Neural progenitor cell (in vitro differentiated cells): ENCODE measurements at regions not wholly inside any gene's neighbourhood (a gene's known extent, or its start where the extent isn't known, plus 50 kb on each side); places are given as distances from the start of the nearest gene placed in this dataset.
A peak's percentile ranks its signal among the peaks of the same experiment; 100 is the strongest.

Experiments used
- DNase-seq: peaks from one replicate; pipeline ENCODE4 v3.0.0-alpha.2; 2016; ENCODE audit warnings: low spot score
- H2AFZ ChIP-seq: fragments of 200-600 bp; sonication (generic); replicated peaks from 2 replicates; pipeline ENCODE4 v1.6.1; 2016; ENCODE audit warnings: antibody characterized with exemption
- H3F3A ChIP-seq: fragments of 200-600 bp; sonication (generic); 2 replicates; pipeline ENCODE4 v1.6.1; 2016; ENCODE audit warnings: antibody characterized with exemption, low read depth
- H3K27ac ChIP-seq: fragments of 200-600 bp; sonication (generic); 2 replicates; pipeline ENCODE4 v1.5.1; 2016; ENCODE audit warnings: mild to moderate bottlenecking
- H3K27me3 ChIP-seq: fragments of 200-600 bp; sonication (generic); 2 replicates; pipeline ENCODE4 v1.6.1; 2016; ENCODE audit warnings: mild to moderate bottlenecking, moderate library complexity
- H3K36me3 ChIP-seq: fragments of 200-600 bp; sonication (generic); 2 replicates; pipeline ENCODE4 v1.5.1; 2016
- H3K4me1 ChIP-seq: fragments of 200-600 bp; sonication (generic); 2 replicates; pipeline ENCODE4 v1.6.1; 2016; ENCODE audit warnings: mixed run types
- H3K4me2 ChIP-seq: fragments of 200-600 bp; sonication (generic); 2 replicates; pipeline ENCODE4 v1.6.1; 2016
- H3K4me3 ChIP-seq: fragments of 200-600 bp; sonication (generic); 2 replicates; pipeline ENCODE4 v1.5.1; 2016
- H3K79me2 ChIP-seq: fragments of 200-600 bp; sonication (generic); 2 replicates; pipeline ENCODE4 v1.6.1; 2016; ENCODE audit warnings: low read depth
- H3K9ac ChIP-seq: fragments of 200-600 bp; sonication (generic); 2 replicates; pipeline ENCODE4 v1.6.1; 2016
- H3K9me3 ChIP-seq: fragments of 200-600 bp; sonication (generic); 2 replicates; pipeline ENCODE4 v1.5.1; 2016; ENCODE audit warnings: low read depth
- H4K20me1 ChIP-seq: fragments of 200-600 bp; sonication (generic); 2 replicates; pipeline ENCODE4 v1.6.1; 2016; ENCODE audit warnings: low read depth
- H3K27ac Mint-ChIP-seq: 3 replicates; pipeline ENCODE4 v1.8.0; 2021; ENCODE audit warnings: mixed read lengths
- H3K27me3 Mint-ChIP-seq: 2 replicates; pipeline ENCODE4 v1.8.0; 2022; ENCODE audit warnings: low read depth, mild to moderate bottlenecking, inconsistent platforms, moderate library complexity, mixed read lengths; ENCODE audit not compliant: insufficient read depth
- H3K36me3 Mint-ChIP-seq: 3 replicates; pipeline ENCODE4 v1.8.0; 2021; ENCODE audit warnings: mixed read lengths
- H3K4me1 Mint-ChIP-seq: 3 replicates; pipeline ENCODE4 v1.8.0; 2021; ENCODE audit warnings: mixed read lengths
- H3K4me3 Mint-ChIP-seq: 3 replicates; pipeline ENCODE4 v1.8.0; 2021; ENCODE audit warnings: mild to moderate bottlenecking, moderate library complexity, mixed read lengths
- H3K9me3 Mint-ChIP-seq: 3 replicates; pipeline ENCODE4 v1.8.0; 2020; ENCODE audit warnings: mixed read lengths
- EZH2 ChIP-seq: fragments of 200-600 bp; sonication (generic); IDR thresholded peaks from 2 replicates; pipeline ENCODE4 v1.6.1; 2017; ENCODE audit warnings: antibody characterized with exemption, mild to moderate bottlenecking, moderate library complexity
- EZH2phosphoT487 ChIP-seq: fragments of 200-600 bp; sonication (generic); IDR thresholded peaks from 2 replicates; pipeline ENCODE4 v1.6.1; 2017; ENCODE audit warnings: antibody characterized with exemption
- TF ChIP-seq, protein P1 (sequence below): fragments of 200-600 bp; sonication (generic); IDR thresholded peaks from 2 replicates; pipeline ENCODE4 v1.5.1; 2017; ENCODE audit warnings: antibody characterized with exemption, mild to moderate bottlenecking

- no peaks in the 10 kb centered on the region for H3K9me3 ChIP-seq
- H3K4me3 Mint-ChIP-seq: no peak overlapping the region
- DNase-seq: no peak
- H3K27me3 ChIP-seq: no peaks in the 10 kb centered on the region
- TF ChIP-seq EZH2phosphoT487: no peak
- TF ChIP-seq, protein P1, sequence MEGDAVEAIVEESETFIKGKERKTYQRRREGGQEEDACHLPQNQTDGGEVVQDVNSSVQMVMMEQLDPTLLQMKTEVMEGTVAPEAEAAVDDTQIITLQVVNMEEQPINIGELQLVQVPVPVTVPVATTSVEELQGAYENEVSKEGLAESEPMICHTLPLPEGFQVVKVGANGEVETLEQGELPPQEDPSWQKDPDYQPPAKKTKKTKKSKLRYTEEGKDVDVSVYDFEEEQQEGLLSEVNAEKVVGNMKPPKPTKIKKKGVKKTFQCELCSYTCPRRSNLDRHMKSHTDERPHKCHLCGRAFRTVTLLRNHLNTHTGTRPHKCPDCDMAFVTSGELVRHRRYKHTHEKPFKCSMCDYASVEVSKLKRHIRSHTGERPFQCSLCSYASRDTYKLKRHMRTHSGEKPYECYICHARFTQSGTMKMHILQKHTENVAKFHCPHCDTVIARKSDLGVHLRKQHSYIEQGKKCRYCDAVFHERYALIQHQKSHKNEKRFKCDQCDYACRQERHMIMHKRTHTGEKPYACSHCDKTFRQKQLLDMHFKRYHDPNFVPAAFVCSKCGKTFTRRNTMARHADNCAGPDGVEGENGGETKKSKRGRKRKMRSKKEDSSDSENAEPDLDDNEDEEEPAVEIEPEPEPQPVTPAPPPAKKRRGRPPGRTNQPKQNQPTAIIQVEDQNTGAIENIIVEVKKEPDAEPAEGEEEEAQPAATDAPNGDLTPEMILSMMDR: no peak
- TF ChIP-seq EZH2: no peak
- H3K4me1 Mint-ChIP-seq: no peaks in the 10 kb centered on the region
- no peaks in the 10 kb centered on the region for H3K36me3 Mint-ChIP-seq
- H3K4me1 ChIP-seq: no peaks in the 10 kb centered on the region
- no peak overlapping the region for H3K4me3 ChIP-seq
- H3K9me3 Mint-ChIP-seq: no peaks in the 10 kb centered on the region
- H3K27ac Mint-ChIP-seq: no peak overlapping the region
- H3K36me3 ChIP-seq: no peaks in the 10 kb centered on the region
- H3K4me2 ChIP-seq: no peak overlapping the region
- no peak overlapping the region for H3K27ac ChIP-seq
- H3F3A ChIP-seq: no peaks in the 10 kb centered on the region
- no peak overlapping the region for H3K9ac ChIP-seq
- no peaks in the 10 kb centered on the region for H3K79me2 ChIP-seq
- H4K20me1 ChIP-seq: no peaks in the 10 kb centered on the region
- H2AFZ ChIP-seq: no peak overlapping the region
- peaks cover 4% of the 10 kb centered on the region for H3K27me3 Mint-ChIP-seq
These were observed 336.5 kb upstream of the ST6GAL2 start for GRCh38 chr2:107222466-107222865.

DNA sequence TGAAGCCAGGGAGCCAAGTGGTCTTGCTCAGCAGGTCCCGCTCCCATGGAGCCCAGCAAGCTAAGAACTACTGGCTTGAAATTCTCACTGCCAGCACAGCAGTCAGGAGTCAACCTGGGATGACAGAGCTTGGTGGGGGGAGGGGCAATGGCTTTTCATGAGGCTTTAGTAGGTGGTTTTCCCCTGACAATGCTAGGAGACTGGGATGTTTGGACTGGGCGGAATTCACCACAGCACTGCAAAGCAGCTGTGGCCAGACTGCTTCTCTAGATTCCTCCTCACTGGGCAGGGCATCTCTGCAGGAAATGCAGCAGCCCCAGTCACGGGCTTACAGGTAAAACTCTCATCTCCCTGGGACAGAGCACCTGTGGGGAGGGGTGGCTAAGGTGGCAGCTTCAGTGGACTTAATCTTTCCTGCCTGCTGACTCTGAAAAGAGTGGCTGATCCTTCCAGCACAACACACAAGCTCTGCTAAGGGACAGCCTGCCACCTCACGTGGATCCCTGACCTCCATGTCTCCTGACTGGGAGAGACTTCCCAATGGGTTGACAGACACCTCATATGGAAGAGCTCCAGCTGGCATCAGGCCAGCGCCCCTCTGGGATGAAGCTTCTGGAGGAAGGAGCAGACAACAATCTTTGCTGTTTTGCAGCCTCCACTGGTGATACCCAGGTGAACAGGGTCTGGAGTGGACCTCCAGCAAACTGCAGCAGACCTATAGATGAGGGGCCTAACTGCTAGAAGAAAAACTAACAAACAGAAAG lies 349.7 kb upstream of the ST6GAL2 start:
- Histone ChIP-seq H3K4me2 (no peak overlapping the region), H3K27me3 (no peaks in the 10 kb centered on the region), H3K36me3 (no peaks in the 10 kb centered on the region), H3K9me3 (no peaks in the 10 kb centered on the region), H4K20me1 (no peaks in the 10 kb centered on the region), H3K4me3 (no peak overlapping the region), H3K4me1 (no peaks in the 10 kb centered on the region), H3K9ac (no peak overlapping the region), H3K79me2 (no peaks in the 10 kb centered on the region), H3K27ac (no peak overlapping the region), H3F3A (no peaks in the 10 kb centered on the region), H2AFZ (peak overlapping the region; percentile 60)
- Mint-ChIP-seq H3K4me1 (peaks cover 2% of the 10 kb centered on the region), H3K9me3 (peaks cover 10% of the 10 kb centered on the region), H3K27ac (no peak overlapping the region), H3K36me3 (peaks cover 2% of the 10 kb centered on the region), H3K27me3 (no peaks in the 10 kb centered on the region), H3K4me3 (no peak overlapping the region)
- peak; percentile 14 for DNase-seq
- TF ChIP-seq EZH2 (no peak), EZH2phosphoT487 (no peak)
- TF ChIP-seq, protein P1: no peak

GRCh38 chr2:107242811-107243210 lies 356.8 kb upstream of the ST6GAL2 start:
- Histone ChIP-seq H3K4me2 (no peak overlapping the region), H3K79me2 (no peaks in the 10 kb centered on the region), H3K27me3 (no peaks in the 10 kb centered on the region), H3K9me3 (no peaks in the 10 kb centered on the region), H4K20me1 (no peaks in the 10 kb centered on the region), H3F3A (no peaks in the 10 kb centered on the region), H3K4me1 (peaks cover 12% of the 10 kb centered on the region), H3K4me3 (no peak overlapping the region), H3K9ac (no peak overlapping the region), H2AFZ (no peak overlapping the region), H3K27ac (no peak overlapping the region), H3K36me3 (no peaks in the 10 kb centered on the region)
- Mint-ChIP-seq H3K9me3 (no peaks in the 10 kb centered on the region), H3K27me3 (no peaks in the 10 kb centered on the region), H3K4me3 (no peak overlapping the region), H3K27ac (no peak overlapping the region), H3K36me3 (no peaks in the 10 kb centered on the region), H3K4me1 (peaks cover 3% of the 10 kb centered on the region)
- TF ChIP-seq, protein P1: no peak
- TF ChIP-seq EZH2 (no peak), EZH2phosphoT487 (no peak)
- no peak for DNase-seq
